Fibroblast of lung (primary cell): ENCODE measurements at regions not wholly inside any gene's neighbourhood (a gene's known extent, or its start where the extent isn't known, plus 50 kb on each side); places are given as distances from the start of the nearest gene placed in this dataset.

ENCODE experiments used
- CTCF ChIP-seq, 2 donors: IDR thresholded peaks in 1 of 2; conservative IDR thresholded peaks in 1 of 2; 1 replicate in 1 of 2; 2 replicates in 1 of 2; pipeline ENCODE4 v1.5.1; 2011 to 2012; ENCODE audit warnings: low read length in 2 of 2, control low read depth in 1 of 2, inconsistent platforms in 1 of 2, low read depth in 1 of 2, mild to moderate bottlenecking in 1 of 2
- EZH2 ChIP-seq: IDR thresholded peaks from 2 replicates; pipeline ENCODE4 v1.5.1; 2012; ENCODE audit warnings: low read length, control low read depth, mild to moderate bottlenecking; ENCODE audit errors: missing control alignments

DNA sequence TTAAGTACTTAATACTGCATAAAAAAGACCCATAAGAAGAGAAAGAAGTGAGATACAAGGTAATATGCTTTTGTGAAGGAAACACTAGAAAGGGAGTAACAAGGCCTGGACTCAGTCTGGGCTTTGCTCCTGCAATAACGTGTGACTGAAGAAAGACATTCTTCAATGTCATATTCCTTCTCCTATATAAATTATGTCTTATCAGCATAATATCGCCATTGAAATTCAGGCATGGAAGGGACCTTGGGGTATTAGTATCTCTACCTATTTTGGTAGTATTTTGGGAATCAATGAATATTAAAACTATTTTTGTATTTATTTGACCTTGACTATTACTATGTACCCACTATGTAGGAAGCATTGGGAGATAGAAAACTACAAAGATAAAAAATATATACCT is 62.2 kb upstream of the GIMD1 start:
- TF ChIP-seq EZH2 (no peak), CTCF (conservative IDR thresholded peaks at IDR 0.05 in 1 of 2, IDR thresholded peaks at IDR 0.05 in 1 of 2; ENCODE audit: low read depth in 1 of 2, low read length in 2 of 2) (no peak)
